Panc1 (cell line): ENCODE measurements at regions not wholly inside any gene's neighbourhood (a gene's known extent, or its start where the extent isn't known, plus 50 kb on each side); places are given as distances from the start of the nearest gene placed in this dataset.

Experiments used
- ATAC-seq: fragments of 200-7000 bp; cut with Tn5 transposase; 2 replicates; pipeline ENCODE4 v1.9.1; 2020; ENCODE audit warnings: mild to moderate bottlenecking, moderate library complexity
- BruUV-seq: library from RNA; stranded (reverse); fragments of 400-500 nt; replicated peaks from 2 replicates; lab custom pipeline; 2021; lab: Mats Ljungman, UMichigan
- CTCF ChIA-PET: fragments of 300-600 bp; sonication (Branson Sonifier 250); formaldehyde crosslinking; loops from one replicate; lab custom pipeline; 2022; ENCODE audit warnings: antibody characterized with exemption; lab: Charles Lee
- POLR2A ChIA-PET: fragments of 300-600 bp; sonication (Branson Sonifier 250); formaldehyde crosslinking; loops from one replicate; lab custom pipeline; 2022; ENCODE audit warnings: antibody characterized with exemption; lab: Charles Lee
- DNase-seq: peaks from one replicate; pipeline ENCODE4 v3.0.0-alpha.2; 2010; ENCODE audit warnings: low read depth, low spot score
- H3K27ac ChIP-seq: 2 replicates; pipeline ENCODE4 v1.5.1; 2011; ENCODE audit warnings: mild to moderate bottlenecking, low read length, inconsistent platforms
- H3K27me3 ChIP-seq: fragments of 200-500 bp; sonication (Bioruptor generic); 2 replicates; pipeline ENCODE4 v1.6.0; 2014; ENCODE audit warnings: low read length, inconsistent platforms; ENCODE audit not compliant: control insufficient read depth, insufficient read depth
- H3K36me3 ChIP-seq: fragments of 200-500 bp; sonication (Bioruptor generic); 2 replicates; pipeline ENCODE4 v1.5.1; 2014; ENCODE audit warnings: inconsistent platforms, mild to moderate bottlenecking, low read length, moderate library complexity; ENCODE audit not compliant: control insufficient read depth, insufficient read depth
- H3K4me1 ChIP-seq: 2 replicates; pipeline ENCODE4 v1.5.1; 2011; ENCODE audit warnings: inconsistent platforms, mild to moderate bottlenecking, low read length, moderate library complexity; ENCODE audit not compliant: control insufficient read depth, insufficient read depth
- H3K4me3 ChIP-seq, 2 experiments: 2 replicates each; pipeline ENCODE4 v1.5.1; 2011 to 2012; ENCODE audit warnings: low read depth in 2 of 2, low read length in 2 of 2, mild to moderate bottlenecking in 2 of 2, inconsistent platforms in 1 of 2, moderate library complexity in 1 of 2
- H3K9me3 ChIP-seq: fragments of 200-500 bp; sonication (Bioruptor generic); 2 replicates; pipeline ENCODE4 v1.5.1; 2014; ENCODE audit warnings: low read depth, mild to moderate bottlenecking, inconsistent platforms, low read length, moderate library complexity; ENCODE audit not compliant: control insufficient read depth, insufficient read depth
- CTCF ChIP-seq: fragments of 450-650 bp; IDR thresholded peaks from 2 replicates; pipeline ENCODE4 v1.5.1; 2017; ENCODE audit warnings: mild to moderate bottlenecking
- POLR2AphosphoS5 ChIP-seq: IDR thresholded peaks from 2 replicates; pipeline ENCODE4 v1.6.1; 2012; ENCODE audit warnings: mild to moderate bottlenecking, low read depth, low read length, moderate library complexity
- SIN3A ChIP-seq: IDR thresholded peaks from 2 replicates; pipeline ENCODE4 v1.6.1; 2012; ENCODE audit warnings: low read depth, mild to moderate bottlenecking, low read length, moderate library complexity, borderline replicate concordance; ENCODE audit not compliant: insufficient read depth
- TCF7L2 ChIP-seq: IDR thresholded peaks from 2 replicates; pipeline ENCODE4 v1.6.1; 2011; ENCODE audit warnings: mild to moderate bottlenecking, low read depth, low read length, inconsistent platforms
- in situ Hi-C: cut with HindIII; loops from 2 replicates; pipeline ENCODE4 v1.10.0; 2016; ENCODE audit warnings: low sequenced_read_pairs, low pct_unique_long_range_greater_than_20kb
- intact Hi-C: fragments of 100-400 bp; cut with micrococcal nuclease; formaldehyde crosslinking; loops from one replicate; pipeline ENCODE4 v1.10.0; 2022; ENCODE audit not compliant: unreplicated experiment
- TF ChIP-seq, protein P1 (sequence below), 2 experiments: IDR thresholded peaks; 2 replicates each; pipeline ENCODE4 v1.6.1; 2011 to 2012; ENCODE audit warnings: low read depth in 2 of 2, control low read depth in 1 of 2, low read length in 1 of 2, mild to moderate bottlenecking in 1 of 2, moderate library complexity in 1 of 2; ENCODE audit not compliant: insufficient read depth in 1 of 2

- no peak overlapping the region for H3K27ac ChIP-seq
- POLR2A ChIA-PET: no interaction called here
- intact Hi-C loops: no loop called here
- ATAC-seq (no peak), DNase-seq (no peak)
- BruUV-seq: no TSS peak
- no peaks in the 10 kb centered on the region for H3K4me1 ChIP-seq
- CTCF ChIA-PET: no interaction called here
- in situ Hi-C loops: no loop called here
- H3K4me3 ChIP-seq: no peak overlapping the region
- TF ChIP-seq POLR2AphosphoS5 (no peak), SIN3A (no peak), CTCF (no peak), TCF7L2 (no peak)
- TF ChIP-seq, protein P1, sequence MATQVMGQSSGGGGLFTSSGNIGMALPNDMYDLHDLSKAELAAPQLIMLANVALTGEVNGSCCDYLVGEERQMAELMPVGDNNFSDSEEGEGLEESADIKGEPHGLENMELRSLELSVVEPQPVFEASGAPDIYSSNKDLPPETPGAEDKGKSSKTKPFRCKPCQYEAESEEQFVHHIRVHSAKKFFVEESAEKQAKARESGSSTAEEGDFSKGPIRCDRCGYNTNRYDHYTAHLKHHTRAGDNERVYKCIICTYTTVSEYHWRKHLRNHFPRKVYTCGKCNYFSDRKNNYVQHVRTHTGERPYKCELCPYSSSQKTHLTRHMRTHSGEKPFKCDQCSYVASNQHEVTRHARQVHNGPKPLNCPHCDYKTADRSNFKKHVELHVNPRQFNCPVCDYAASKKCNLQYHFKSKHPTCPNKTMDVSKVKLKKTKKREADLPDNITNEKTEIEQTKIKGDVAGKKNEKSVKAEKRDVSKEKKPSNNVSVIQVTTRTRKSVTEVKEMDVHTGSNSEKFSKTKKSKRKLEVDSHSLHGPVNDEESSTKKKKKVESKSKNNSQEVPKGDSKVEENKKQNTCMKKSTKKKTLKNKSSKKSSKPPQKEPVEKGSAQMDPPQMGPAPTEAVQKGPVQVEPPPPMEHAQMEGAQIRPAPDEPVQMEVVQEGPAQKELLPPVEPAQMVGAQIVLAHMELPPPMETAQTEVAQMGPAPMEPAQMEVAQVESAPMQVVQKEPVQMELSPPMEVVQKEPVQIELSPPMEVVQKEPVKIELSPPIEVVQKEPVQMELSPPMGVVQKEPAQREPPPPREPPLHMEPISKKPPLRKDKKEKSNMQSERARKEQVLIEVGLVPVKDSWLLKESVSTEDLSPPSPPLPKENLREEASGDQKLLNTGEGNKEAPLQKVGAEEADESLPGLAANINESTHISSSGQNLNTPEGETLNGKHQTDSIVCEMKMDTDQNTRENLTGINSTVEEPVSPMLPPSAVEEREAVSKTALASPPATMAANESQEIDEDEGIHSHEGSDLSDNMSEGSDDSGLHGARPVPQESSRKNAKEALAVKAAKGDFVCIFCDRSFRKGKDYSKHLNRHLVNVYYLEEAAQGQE (IDR thresholded peaks at IDR 0.05; ENCODE audit: insufficient read depth in 1 of 2, low read depth in 2 of 2, low read length in 1 of 2): no peak
- no peaks in the 10 kb centered on the region; the same call in 1 of the 2 replicates for H3K27me3 ChIP-seq
- H3K9me3 ChIP-seq: no peaks in the 10 kb centered on the region
- H3K36me3 ChIP-seq: no peaks in the 10 kb centered on the region
These were observed 83.3 kb upstream of the AKIRIN2 start for GRCh38 chr6:87785229-87785862.

DNA sequence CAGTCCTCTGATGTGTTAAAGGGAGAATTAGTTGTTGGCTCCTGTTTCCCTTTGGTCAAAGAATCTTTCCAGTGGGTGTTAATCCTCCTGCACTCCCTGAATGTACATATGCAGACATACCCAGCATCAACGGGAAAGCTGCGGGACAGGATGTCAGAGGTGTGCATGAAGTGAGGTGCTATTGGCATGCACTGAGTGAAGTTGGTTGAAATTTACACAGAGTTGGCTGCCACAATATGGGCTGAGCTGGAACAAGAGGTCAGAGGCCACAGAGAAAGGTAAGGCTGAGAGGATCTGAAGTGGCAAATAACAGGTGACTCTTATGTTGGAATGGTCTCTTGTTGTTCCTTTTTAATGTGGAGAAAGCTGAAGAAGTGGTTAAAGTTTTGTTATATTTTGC, 82.7 kb upstream of the AKIRIN2 start:
- intact Hi-C loops: no loop called here
- Histone ChIP-seq H3K4me3 (no peak overlapping the region), H3K36me3 (no peaks in the 10 kb centered on the region), H3K9me3 (no peaks in the 10 kb centered on the region), H3K27me3 (no peaks in the 10 kb centered on the region; the same call in 1 of the 2 replicates), H3K27ac (no peak overlapping the region), H3K4me1 (no peaks in the 10 kb centered on the region)
- CTCF ChIA-PET: no interaction called here
- POLR2A ChIA-PET: no interaction called here
- ATAC-seq: no peak
- TF ChIP-seq, protein P1 (IDR thresholded peaks at IDR 0.05; ENCODE audit: insufficient read depth in 1 of 2, low read depth in 2 of 2, low read length in 1 of 2): no peak
- TF ChIP-seq TCF7L2: no peak
- TF ChIP-seq POLR2AphosphoS5: no peak
- TF ChIP-seq CTCF: no peak
- no peak for TF ChIP-seq SIN3A
- DNase-seq: no peak
- in situ Hi-C loops: no loop called here
- BruUV-seq: no TSS peak
